ENCODE measurements at regions not wholly inside any gene's neighbourhood (a gene's known extent, or its start where the extent isn't known, plus 50 kb on each side); places are given as distances from the start of the nearest gene placed in this dataset.

DNA sequence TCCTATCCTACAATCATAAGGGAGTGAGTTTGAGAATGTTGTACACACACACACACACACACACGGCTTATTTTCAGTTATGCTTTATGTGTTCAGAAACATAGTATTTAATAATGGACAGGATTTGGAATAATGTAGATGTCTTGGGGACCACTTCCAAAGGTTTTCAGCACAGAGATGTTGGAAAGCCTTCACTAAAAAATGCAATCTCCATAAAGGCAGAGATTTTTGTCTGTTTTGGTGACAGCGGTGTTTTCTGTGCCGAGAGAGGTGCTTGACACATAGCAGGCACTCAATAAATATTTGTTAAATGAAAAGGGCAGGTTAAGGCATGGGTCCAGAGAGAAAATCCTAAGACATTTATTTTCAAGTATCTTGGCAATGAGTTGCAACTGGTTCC is 428.2 kb upstream of the RGMA start:
- POLR2A ChIA-PET = no interaction called here
- CTCF ChIA-PET = interaction anchor here (1.1 kb wide), 1 partner anchor 292 kb away, joined by 3 read pairs; no protein-coding TSS in a partner anchor
- H3K27ac ChIP-seq (ENCODE audit: low read depth in 2 of 2, low read length in 1 of 2) = no peak overlapping the region
- no peaks in the 10 kb centered on the region for H4K20me1 ChIP-seq (ENCODE audit: insufficient read depth)
- no peaks in the 10 kb centered on the region for H3F3A ChIP-seq (replicated peaks; ENCODE audit: insufficient read depth)
- no peak overlapping the region for H2AFZ ChIP-seq (ENCODE audit: low read depth)
- H3K27me3 ChIP-seq (ENCODE audit: insufficient read depth) = no peaks in the 10 kb centered on the region
- H3K9ac ChIP-seq = no peak overlapping the region
- no peak for DNase-seq
- H3K4me3 ChIP-seq (ENCODE audit: low read depth in 2 of 2, low read length in 1 of 2) = no peak overlapping the region
- no peaks in the 10 kb centered on the region for H3K36me3 ChIP-seq (replicated peaks in 1 of 2; ENCODE audit: control insufficient read depth in 1 of 2, insufficient read depth in 2 of 2, low read length in 1 of 2)
- H3K79me2 ChIP-seq (ENCODE audit: insufficient read depth) = no peaks in the 10 kb centered on the region
- H3K4me1 ChIP-seq (ENCODE audit: control insufficient read depth in 1 of 2, insufficient read depth in 2 of 2, low read depth in 1 of 2, low read length in 1 of 2) = no peaks in the 10 kb centered on the region
- TF ChIP-seq RFX5 (IDR thresholded peaks at IDR 0.05; ENCODE audit: low read length) (no peak), NRF1 (IDR thresholded peaks at IDR 0.05; ENCODE audit: low read depth, low read length) (no peak), TCF12 (IDR thresholded peaks at IDR 0.05) (no peak), ELF1 (IDR thresholded peaks at IDR 0.05) (no peak), EZH2phosphoT487 (IDR thresholded peaks at IDR 0.05; ENCODE audit: borderline replicate concordance, low read depth) (no peak), GATA2 (CRISPR knock-in tag; IDR thresholded peaks at IDR 0.05) (no peak), TEAD4 (IDR thresholded peaks at IDR 0.05; ENCODE audit: borderline replicate concordance, insufficient read depth) (no peak)
- TF ChIP-seq, protein P1, sequence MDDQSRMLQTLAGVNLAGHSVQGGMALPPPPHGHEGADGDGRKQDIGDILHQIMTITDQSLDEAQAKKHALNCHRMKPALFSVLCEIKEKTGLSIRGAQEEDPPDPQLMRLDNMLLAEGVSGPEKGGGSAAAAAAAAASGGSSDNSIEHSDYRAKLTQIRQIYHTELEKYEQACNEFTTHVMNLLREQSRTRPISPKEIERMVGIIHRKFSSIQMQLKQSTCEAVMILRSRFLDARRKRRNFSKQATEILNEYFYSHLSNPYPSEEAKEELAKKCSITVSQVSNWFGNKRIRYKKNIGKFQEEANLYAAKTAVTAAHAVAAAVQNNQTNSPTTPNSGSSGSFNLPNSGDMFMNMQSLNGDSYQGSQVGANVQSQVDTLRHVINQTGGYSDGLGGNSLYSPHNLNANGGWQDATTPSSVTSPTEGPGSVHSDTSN (IDR thresholded peaks at IDR 0.05) = no peak
- no peak overlapping the region for H3K4me2 ChIP-seq
- no peaks in the 10 kb centered on the region for H3K9me3 ChIP-seq
- WGBS (ENCODE audit: low lambda C conversion rate) = 25% methylated on average over 3 of the region's 3 CpGs
- no peaks in the 10 kb centered on the region for H3K9me2 ChIP-seq

DNA sequence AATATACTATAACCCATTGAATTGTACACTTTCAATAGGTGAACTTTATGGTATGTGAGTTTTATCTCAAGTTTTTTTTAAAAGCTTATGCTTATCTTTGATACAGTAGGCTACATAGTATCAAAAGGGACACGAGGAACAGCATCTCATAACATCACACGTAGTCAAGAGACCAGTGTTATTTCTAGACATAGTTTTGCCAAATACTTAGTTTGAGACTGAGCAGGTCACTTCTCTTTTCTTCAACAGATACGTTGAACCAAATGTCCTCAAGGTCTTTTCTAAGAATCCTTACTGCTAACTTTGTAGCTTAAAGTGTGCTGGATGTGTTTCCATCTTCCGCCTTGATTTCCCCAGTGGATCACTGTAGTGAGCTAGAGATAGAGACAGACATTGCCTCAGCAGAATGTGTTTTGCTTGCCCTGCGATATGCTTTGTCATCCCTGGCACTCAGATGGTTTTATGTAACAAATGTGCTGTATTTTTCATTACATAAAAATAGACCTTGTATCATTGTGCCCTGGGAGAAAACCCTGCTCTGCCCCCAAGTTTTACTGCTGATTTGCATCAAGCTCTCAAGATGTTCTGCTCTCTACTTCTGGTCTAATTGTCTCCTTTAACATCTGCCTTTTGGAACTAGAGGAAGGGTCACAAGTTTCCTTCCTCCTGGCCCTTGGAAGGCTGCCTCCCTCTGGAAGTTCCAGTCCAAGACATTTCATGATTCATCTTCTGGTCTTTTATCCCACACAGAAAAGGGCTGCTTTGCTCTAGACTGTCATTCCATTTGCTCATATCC is 426.4 kb upstream of the RGMA start:
- no peak for TF ChIP-seq ELF1 (IDR thresholded peaks at IDR 0.05)
- TF ChIP-seq SIN3A (IDR thresholded peaks at IDR 0.05; ENCODE audit: borderline replicate concordance, low read depth, low read length) = no peak
- TF ChIP-seq, protein P2, sequence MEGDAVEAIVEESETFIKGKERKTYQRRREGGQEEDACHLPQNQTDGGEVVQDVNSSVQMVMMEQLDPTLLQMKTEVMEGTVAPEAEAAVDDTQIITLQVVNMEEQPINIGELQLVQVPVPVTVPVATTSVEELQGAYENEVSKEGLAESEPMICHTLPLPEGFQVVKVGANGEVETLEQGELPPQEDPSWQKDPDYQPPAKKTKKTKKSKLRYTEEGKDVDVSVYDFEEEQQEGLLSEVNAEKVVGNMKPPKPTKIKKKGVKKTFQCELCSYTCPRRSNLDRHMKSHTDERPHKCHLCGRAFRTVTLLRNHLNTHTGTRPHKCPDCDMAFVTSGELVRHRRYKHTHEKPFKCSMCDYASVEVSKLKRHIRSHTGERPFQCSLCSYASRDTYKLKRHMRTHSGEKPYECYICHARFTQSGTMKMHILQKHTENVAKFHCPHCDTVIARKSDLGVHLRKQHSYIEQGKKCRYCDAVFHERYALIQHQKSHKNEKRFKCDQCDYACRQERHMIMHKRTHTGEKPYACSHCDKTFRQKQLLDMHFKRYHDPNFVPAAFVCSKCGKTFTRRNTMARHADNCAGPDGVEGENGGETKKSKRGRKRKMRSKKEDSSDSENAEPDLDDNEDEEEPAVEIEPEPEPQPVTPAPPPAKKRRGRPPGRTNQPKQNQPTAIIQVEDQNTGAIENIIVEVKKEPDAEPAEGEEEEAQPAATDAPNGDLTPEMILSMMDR (IDR thresholded peaks at IDR 0.05) = no peak
- TF ChIP-seq RXRA (IDR thresholded peaks at IDR 0.05; ENCODE audit: borderline replicate concordance, low read depth) = no peak
- no peak for TF ChIP-seq FOXM1 (IDR thresholded peaks at IDR 0.05; ENCODE audit: low read depth)
- H3K9ac ChIP-seq = no peak overlapping the region
- no peaks in the 10 kb centered on the region for H4K20me1 ChIP-seq (ENCODE audit: insufficient read depth)
- H3K9me3 ChIP-seq = no peaks in the 10 kb centered on the region
- POLR2A ChIA-PET = no interaction called here
- H2AFZ ChIP-seq (ENCODE audit: low read depth) = no peak overlapping the region
- H3K79me2 ChIP-seq (ENCODE audit: insufficient read depth) = no peaks in the 10 kb centered on the region
- no peaks in the 10 kb centered on the region for H3K9me2 ChIP-seq
- H3K36me3 ChIP-seq (replicated peaks in 1 of 2; ENCODE audit: control insufficient read depth in 1 of 2, insufficient read depth in 2 of 2, low read length in 1 of 2) = no peaks in the 10 kb centered on the region
- no peaks in the 10 kb centered on the region for H3K27me3 ChIP-seq (ENCODE audit: insufficient read depth)
- CTCF ChIA-PET = no interaction called here
- WGBS (ENCODE audit: low lambda C conversion rate) = 19% methylated on average over 5 of the region's 5 CpGs
- no peak overlapping the region for H3K4me3 ChIP-seq (ENCODE audit: low read depth in 2 of 2, low read length in 1 of 2)
- DNase-seq = no peak
- no peak overlapping the region for H3K27ac ChIP-seq (ENCODE audit: low read depth in 2 of 2, low read length in 1 of 2)
- no peak overlapping the region for H3K4me2 ChIP-seq
- H3F3A ChIP-seq (replicated peaks; ENCODE audit: insufficient read depth) = no peaks in the 10 kb centered on the region
- H3K4me1 ChIP-seq (ENCODE audit: control insufficient read depth in 1 of 2, insufficient read depth in 2 of 2, low read depth in 1 of 2, low read length in 1 of 2) = no peaks in the 10 kb centered on the region

Data from SK-N-SH (cell line).